Heart left ventricle (tissue), 13 donors: ENCODE measurements at regions not wholly inside any gene's neighbourhood (a gene's known extent, or its start where the extent isn't known, plus 50 kb on each side); places are given as distances from the start of the nearest gene placed in this dataset.

Experiments used
- POLR2A ChIP-seq, 2 donors: fragments of 450-650 bp; IDR thresholded peaks; one replicate each; pipeline ENCODE4 v1.6.1; 2017; ENCODE audit warnings: antibody characterized with exemption in 2 of 2, mild to moderate bottlenecking in 2 of 2, moderate library complexity in 2 of 2
- TF ChIP-seq, protein P1 (sequence below), 12 donors: fragments of 200-600 bp; sonication (generic) in 4 of 12; IDR thresholded peaks; one replicate each; pipeline versions ENCODE4 v1.5.0 to v1.8.0; 2018 to 2022; ENCODE audit warnings: antibody characterized with exemption in 12 of 12, mild to moderate bottlenecking in 5 of 12
- donor health status: ischemic (EF 13 %, LVEDD 7.1; RV severe dilation, severe dysfunction).
- donor health status: DM: no; HTN: yes; CAD: no.
- donor health status: DM: no; HTN: no; CAD: no.
- donor health status: ischemic (EF 25% LVEDD 6.9; RV normal size, moderate dysfunction).
- donor health status: ischemic (EF 25% LVEDD 5.7; RV mildly dilated, moderate dysfunction).
- donor health status: ischemic (EF 35%, LVEDD 5.7; RV mildly dilated, moderate dysfunction).
- donor health status: nonischemic (EF 11% LVEDD 7.7; RV severe dilation, severe dysfunction).
- donor health status: DM: yes; HTN: yes; CAD: no.
- donor health status: PGD.
- donor health status: ischemic (EF 29% LVEDD 5.4; RV normal size, mild dysfunction).
- donor health status: nonischemic (EF 23%, LVEDD 6.1; RV moderate dilation, normal function).

DNA sequence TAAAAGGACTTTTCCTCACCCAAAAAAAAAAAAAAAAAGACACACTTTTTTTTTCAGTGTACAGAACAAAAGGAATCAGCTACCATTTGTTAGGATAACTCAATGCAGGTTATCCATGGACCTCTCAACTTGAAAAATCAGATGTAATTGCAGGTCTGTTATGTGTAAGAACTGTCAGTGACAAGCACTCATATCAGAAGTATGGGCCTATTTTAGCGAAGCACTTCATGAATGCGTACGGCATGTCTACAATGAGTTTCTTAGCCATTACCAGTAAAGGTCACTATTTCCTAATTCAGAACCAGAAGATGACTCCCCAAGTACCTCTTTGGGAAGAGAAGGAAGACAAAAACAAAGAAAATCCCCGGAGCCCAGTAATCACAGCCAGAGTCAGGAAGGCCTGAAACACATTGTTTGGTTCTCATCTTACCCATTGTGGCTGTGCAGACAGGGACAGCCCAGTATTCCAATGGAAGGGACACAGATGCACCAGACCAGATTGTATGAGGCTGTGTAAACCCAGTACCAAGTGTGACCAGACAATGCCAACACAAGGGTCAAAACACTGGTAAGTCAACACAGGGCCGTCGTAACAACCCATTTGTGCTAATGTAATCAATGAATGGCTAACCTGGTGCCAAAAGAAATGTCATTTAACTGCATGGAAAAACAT lies 188.0 kb downstream of the PMP22 start:
- TF ChIP-seq, protein P1, sequence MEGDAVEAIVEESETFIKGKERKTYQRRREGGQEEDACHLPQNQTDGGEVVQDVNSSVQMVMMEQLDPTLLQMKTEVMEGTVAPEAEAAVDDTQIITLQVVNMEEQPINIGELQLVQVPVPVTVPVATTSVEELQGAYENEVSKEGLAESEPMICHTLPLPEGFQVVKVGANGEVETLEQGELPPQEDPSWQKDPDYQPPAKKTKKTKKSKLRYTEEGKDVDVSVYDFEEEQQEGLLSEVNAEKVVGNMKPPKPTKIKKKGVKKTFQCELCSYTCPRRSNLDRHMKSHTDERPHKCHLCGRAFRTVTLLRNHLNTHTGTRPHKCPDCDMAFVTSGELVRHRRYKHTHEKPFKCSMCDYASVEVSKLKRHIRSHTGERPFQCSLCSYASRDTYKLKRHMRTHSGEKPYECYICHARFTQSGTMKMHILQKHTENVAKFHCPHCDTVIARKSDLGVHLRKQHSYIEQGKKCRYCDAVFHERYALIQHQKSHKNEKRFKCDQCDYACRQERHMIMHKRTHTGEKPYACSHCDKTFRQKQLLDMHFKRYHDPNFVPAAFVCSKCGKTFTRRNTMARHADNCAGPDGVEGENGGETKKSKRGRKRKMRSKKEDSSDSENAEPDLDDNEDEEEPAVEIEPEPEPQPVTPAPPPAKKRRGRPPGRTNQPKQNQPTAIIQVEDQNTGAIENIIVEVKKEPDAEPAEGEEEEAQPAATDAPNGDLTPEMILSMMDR (IDR thresholded peaks at IDR 0.05): no peak
- TF ChIP-seq POLR2A (IDR thresholded peaks at IDR 0.05): no peak
